C1 segment of cervical spinal cord (tissue), 14 donors: ENCODE measurements at regions not wholly inside any gene's neighbourhood (a gene's known extent, or its start where the extent isn't known, plus 50 kb on each side); places are given as distances from the start of the nearest gene placed in this dataset.
"Not testable (repeated sequence)": the region's sequence is repeated elsewhere in the genome, so short reads cannot be mapped to it uniquely, and the experiment has no call there.

ENCODE experiments used
- DNase-seq, 14 donors: peaks; one replicate each; lab custom pipeline; 2025; lab: John Stamatoyannopoulos, UW

- DNase-seq, result no peak
Measured at GRCh38 chr10:120749856-120750566, 101.2 kb upstream of the WDR11 start.

- DNase-seq, result no peak
Measured at GRCh38 chr10:120755771-120756170, 95.4 kb upstream of the WDR11 start.

DNA sequence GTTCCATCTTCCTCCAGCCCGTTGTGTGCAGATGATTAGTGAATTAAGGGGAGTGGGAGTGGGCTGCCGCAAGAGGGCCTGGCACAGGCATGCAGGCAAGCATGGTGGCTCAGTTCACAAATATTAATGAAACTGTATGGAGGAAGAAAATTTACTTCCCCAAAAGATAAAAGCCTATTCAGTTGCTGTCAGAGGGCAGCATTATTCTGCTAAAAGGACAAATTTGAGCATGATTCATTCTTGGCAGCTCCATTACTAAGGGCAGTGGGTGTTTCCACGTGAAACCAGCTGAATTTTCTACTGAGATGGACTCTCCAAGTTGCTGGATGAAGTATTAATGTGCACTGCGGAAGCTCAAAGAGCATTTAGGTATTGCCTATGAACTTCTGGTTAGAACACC is 90.9 kb upstream of the WDR11 start:
- no peak for DNase-seq

GRCh38 chr10:120761951-120762350 is 89.2 kb upstream of the WDR11 start:
- no peak for DNase-seq

- DNase-seq, result no peak
Measured at GRCh38 chr10:120765226-120765803, 85.8 kb upstream of the WDR11 start.

- DNase-seq, result no peak
Measured at GRCh38 chr10:120768227-120768626, 82.9 kb upstream of the WDR11 start.

DNA sequence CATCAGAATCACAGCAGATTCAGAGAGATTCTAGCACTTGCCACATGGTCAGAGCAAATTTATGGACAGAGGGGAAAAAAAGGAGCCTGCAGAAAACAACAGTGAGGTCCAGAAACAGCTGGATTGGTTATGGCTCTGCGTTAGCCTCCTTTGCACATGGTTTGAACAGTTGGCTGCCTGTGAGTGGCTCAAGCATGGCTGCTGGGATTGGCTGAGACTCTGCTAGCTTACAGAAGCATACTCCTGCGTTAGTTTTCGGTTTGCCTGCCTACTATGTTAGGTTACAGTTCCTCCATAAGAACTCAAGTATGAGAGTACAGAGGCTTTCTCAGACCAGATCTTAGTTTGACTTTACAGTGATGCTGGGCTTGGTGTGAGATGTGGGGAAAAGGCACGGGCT is 80.7 kb upstream of the WDR11 start:
- no peak for DNase-seq

DNA sequence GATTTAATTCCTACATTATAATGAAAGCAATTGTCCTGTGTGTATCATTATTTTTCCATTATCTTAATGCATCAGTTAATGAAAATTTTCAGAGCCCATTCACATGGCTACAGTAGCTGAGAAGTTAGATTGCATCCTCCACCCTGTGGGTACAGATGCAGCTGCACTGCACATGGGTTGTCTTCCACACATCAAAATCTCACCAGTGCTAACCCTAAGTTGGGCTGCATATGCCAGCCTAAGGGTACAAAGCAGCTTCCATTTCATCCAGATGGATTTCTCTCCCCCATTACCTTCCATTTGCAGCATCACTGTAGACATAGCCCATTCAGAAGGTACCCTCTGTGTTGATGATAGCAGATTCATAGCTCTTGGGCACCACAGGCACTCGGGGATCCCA is 74.7 kb upstream of the WDR11 start:
- DNase-seq, result no peak

GRCh38 chr10:120782336-120782735 is 68.8 kb upstream of the WDR11 start:
- no peak for DNase-seq

DNA sequence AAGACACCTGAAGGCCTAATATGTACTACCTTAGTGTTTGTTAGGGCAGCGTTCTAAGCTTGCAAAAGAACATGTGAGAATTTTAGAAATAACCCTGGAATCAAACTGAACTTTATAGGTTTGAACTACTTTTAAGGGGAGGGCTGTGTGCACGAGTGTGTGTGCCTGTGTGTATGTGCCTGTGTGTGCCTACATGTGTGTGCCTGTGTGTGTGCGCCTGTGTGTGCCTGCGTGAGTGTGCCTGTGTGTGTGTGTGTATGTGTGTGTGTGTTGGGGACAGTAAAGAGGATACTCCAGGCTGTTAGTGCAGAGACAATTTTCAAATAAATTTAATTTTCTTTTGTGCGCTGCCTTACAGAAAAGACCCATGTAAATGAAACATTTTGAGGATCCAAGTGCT is 68.1 kb upstream of the WDR11 start:
- DNase-seq, result no peak

GRCh38 chr10:120783867-120784266 is 67.3 kb upstream of the WDR11 start:
- DNase-seq, result peak in 2 of 14 donors; percentile 10 to 18

GRCh38 chr10:120788771-120789170 is 62.4 kb upstream of the WDR11 start:
- DNase-seq, result no peak

GRCh38 chr10:120789303-120790203 is 61.6 kb upstream of the WDR11 start:
- no peak for DNase-seq

- no peak for DNase-seq
Measured at GRCh38 chr10:120791316-120791715, 59.8 kb upstream of the WDR11 start.

DNA sequence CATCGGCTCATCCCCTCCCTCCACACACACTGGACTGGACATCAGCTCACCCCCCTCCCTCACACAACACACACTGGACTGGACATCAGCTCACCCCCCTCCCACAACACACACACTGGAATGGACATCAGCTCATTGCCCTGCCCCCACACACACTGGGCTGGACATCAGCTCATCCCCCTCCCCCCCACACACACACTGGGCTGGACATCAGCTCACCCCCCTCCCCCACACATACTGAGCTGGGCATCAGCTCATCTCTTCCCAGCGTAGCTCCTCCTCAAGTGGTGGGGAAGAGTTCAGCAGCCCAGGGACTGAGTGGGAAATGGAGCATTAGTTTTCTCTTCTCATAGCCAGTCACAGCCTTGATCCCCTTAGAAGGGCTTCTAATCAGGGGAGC is 58.1 kb upstream of the WDR11 start:
- peak in 1 of 14 donors; percentile 43 for DNase-seq

GRCh38 chr10:120794390-120794789 is 56.8 kb upstream of the WDR11 start:
- DNase-seq, result peak in 2 of 14 donors; percentile 17 to 69

- not testable (repeated sequence) for DNase-seq
Measured at GRCh38 chr10:120798276-120798675, 52.9 kb upstream of the WDR11 start.

GRCh38 chr10:120799849-120800248 is 51.3 kb upstream of the WDR11 start:
- no peak for DNase-seq

DNA sequence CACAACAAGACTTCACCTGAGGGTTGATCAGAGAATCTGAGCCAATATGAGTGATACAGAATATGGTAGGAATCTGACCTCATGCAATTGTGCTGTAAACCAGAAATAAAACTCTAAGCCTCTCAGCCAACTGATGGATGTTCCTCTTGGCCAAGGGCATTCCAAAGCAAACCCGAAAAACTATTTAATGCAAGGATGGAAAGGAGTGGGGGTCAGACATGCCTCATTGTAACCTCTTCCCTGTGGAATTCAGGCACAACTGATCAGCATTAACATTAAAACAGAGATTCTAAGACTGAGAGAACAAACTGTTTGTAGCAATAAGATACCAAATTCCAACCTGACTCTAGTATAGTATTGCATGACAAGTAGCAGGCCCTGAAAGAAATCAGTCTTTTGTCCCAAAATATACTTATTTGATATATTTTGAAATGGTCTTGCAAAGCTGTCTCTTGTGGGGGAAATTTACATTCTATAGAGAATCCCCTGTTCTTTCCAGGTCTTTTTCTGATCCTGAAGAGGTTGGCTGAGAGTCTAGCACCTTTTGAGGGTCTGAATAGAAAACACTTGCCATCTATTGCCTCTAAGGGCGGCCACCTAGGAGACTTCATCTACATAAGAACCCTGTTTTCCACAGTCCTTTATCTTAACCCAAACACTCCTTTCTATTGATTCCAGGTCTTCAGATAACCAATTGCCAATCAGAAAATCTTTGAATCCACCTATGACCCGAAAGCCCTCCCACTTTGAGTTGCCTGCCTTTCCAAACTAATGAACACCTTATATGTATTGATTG is 50.4 kb upstream of the WDR11 start:
- DNase-seq, result no peak
